ENCODE measurements at regions not wholly inside any gene's neighbourhood (a gene's known extent, or its start where the extent isn't known, plus 50 kb on each side); places are given as distances from the start of the nearest gene placed in this dataset.

DNA sequence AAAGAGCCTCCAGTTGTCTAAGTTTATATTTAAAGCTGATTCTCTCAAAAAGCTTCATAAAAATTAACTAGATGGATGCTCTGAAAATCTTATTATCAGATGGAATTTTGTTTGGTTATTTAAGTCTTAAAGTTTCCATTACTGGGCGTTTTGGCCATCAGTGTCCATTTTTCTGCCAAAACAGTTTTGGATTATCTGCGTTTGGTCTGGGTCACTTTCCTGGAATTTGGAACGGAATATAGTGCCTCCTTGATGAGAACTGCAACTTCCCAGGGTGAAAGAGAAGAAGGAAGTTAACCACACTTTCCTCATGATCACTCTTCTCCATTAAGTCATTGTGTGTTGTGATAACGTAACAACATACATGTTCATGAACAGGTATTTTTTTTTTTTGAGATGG, 764.9 kb upstream of the AUTS2 start:
- no peaks in the 10 kb centered on the region for H3K9me1 ChIP-seq (ENCODE audit: insufficient read depth, low read length)
- H4K91ac ChIP-seq (ENCODE audit: insufficient read depth, low read depth, low read length): no peak overlapping the region
- no peak overlapping the region for H4K5ac ChIP-seq (ENCODE audit: low read depth, low read length)
- intact Hi-C loops (cut with micrococcal nuclease) (no loop called here), in situ Hi-C loops (cut with MboI; ENCODE audit: low sequenced_read_pairs) (no loop called here), dilution Hi-C loops (cut with HindIII; ENCODE audit: low sequenced_read_pairs, unreplicated experiment) (no loop called here)
- no peak overlapping the region for H3K4ac ChIP-seq (ENCODE audit: low read depth, low read length)
- no CpG with 5 or more reads among the region's 4 CpGs for WGBS, 2 experiments (ENCODE audit: extremely low coverage in 2 of 2, insufficient read length in 1 of 2)
- TF ChIP-seq CHD1 (IDR thresholded peaks at IDR 0.05; ENCODE audit: low read depth, low read length) (no peak), FOS (IDR thresholded peaks at IDR 0.05; ENCODE audit: low read depth, low read length) (no peak), NFE2L2 (IDR thresholded peaks at IDR 0.05; ENCODE audit: low read depth, low read length) (no peak), MAFK (IDR thresholded peaks at IDR 0.05; ENCODE audit: low read depth, low read length) (no peak), RFX5 (IDR thresholded peaks at IDR 0.05; ENCODE audit: low read depth, low read length) (no peak), MAZ (IDR thresholded peaks at IDR 0.05; ENCODE audit: borderline replicate concordance, low read depth, low read length) (no peak), RCOR1 (IDR thresholded peaks at IDR 0.05; ENCODE audit: insufficient replicate concordance, low read length) (no peak), BHLHE40 (IDR thresholded peaks at IDR 0.05; ENCODE audit: low read depth, low read length) (no peak), SMC3 (IDR thresholded peaks at IDR 0.05; ENCODE audit: low read depth, low read length) (no peak), RAD21 (IDR thresholded peaks at IDR 0.05; ENCODE audit: low read length) (no peak), CEBPB (IDR thresholded peaks at IDR 0.05; ENCODE audit: low read depth, low read length) (no peak), POLR2A (IDR thresholded peaks at IDR 0.05; ENCODE audit: low read depth, low read length) (no peak), MXI1 (IDR thresholded peaks at IDR 0.05; ENCODE audit: borderline replicate concordance, low read depth, low read length) (no peak)
- TF ChIP-seq, protein P1, sequence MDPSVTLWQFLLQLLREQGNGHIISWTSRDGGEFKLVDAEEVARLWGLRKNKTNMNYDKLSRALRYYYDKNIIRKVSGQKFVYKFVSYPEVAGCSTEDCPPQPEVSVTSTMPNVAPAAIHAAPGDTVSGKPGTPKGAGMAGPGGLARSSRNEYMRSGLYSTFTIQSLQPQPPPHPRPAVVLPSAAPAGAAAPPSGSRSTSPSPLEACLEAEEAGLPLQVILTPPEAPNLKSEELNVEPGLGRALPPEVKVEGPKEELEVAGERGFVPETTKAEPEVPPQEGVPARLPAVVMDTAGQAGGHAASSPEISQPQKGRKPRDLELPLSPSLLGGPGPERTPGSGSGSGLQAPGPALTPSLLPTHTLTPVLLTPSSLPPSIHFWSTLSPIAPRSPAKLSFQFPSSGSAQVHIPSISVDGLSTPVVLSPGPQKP (IDR thresholded peaks at IDR 0.05; ENCODE audit: borderline replicate concordance, low read depth, low read length): no peak
- TF ChIP-seq, protein P2, sequence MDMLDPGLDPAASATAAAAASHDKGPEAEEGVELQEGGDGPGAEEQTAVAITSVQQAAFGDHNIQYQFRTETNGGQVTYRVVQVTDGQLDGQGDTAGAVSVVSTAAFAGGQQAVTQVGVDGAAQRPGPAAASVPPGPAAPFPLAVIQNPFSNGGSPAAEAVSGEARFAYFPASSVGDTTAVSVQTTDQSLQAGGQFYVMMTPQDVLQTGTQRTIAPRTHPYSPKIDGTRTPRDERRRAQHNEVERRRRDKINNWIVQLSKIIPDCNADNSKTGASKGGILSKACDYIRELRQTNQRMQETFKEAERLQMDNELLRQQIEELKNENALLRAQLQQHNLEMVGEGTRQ (IDR thresholded peaks at IDR 0.05; ENCODE audit: low read depth, low read length): no peak
- TF ChIP-seq, protein P3, sequence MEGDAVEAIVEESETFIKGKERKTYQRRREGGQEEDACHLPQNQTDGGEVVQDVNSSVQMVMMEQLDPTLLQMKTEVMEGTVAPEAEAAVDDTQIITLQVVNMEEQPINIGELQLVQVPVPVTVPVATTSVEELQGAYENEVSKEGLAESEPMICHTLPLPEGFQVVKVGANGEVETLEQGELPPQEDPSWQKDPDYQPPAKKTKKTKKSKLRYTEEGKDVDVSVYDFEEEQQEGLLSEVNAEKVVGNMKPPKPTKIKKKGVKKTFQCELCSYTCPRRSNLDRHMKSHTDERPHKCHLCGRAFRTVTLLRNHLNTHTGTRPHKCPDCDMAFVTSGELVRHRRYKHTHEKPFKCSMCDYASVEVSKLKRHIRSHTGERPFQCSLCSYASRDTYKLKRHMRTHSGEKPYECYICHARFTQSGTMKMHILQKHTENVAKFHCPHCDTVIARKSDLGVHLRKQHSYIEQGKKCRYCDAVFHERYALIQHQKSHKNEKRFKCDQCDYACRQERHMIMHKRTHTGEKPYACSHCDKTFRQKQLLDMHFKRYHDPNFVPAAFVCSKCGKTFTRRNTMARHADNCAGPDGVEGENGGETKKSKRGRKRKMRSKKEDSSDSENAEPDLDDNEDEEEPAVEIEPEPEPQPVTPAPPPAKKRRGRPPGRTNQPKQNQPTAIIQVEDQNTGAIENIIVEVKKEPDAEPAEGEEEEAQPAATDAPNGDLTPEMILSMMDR (conservative IDR thresholded peaks at IDR 0.05; ENCODE audit: low read depth, low read length): no peak
- H2BK15ac ChIP-seq (ENCODE audit: low read depth, low read length): no peak overlapping the region
- H4K20me1 ChIP-seq (ENCODE audit: insufficient read depth, low read length): no peaks in the 10 kb centered on the region
- no peak overlapping the region for H3K4me3 ChIP-seq (ENCODE audit: insufficient read depth, low read depth, low read length)
- H4K8ac ChIP-seq (ENCODE audit: low read depth in 2 of 2, low read length in 2 of 2): no peak overlapping the region
- no peaks in the 10 kb centered on the region for H3K4me1 ChIP-seq (ENCODE audit: control insufficient read depth, insufficient read depth, low read length)
- no peak overlapping the region for H2BK120ac ChIP-seq (ENCODE audit: low read depth, low read length)
- no peak overlapping the region for H3K14ac ChIP-seq (replicated peaks; ENCODE audit: low read depth, low read length)
- H3K36me3 ChIP-seq (ENCODE audit: control insufficient read depth, insufficient read depth, low read length): no peaks in the 10 kb centered on the region
- no peak overlapping the region for H2BK20ac ChIP-seq (ENCODE audit: low read depth, low read length)
- CTCF ChIA-PET: no interaction called here
- H3K56ac ChIP-seq (ENCODE audit: extremely low read depth, insufficient read depth, low read length): no peak overlapping the region
- H3K23ac ChIP-seq (ENCODE audit: low read depth, low read length): no peak overlapping the region
- ATAC-seq (ENCODE audit: low read depth) (no peak), DNase-seq (no peak)
- peaks cover 3% of the 10 kb centered on the region; the same call in 1 of the 2 replicates for H3K9me3 ChIP-seq (ENCODE audit: control insufficient read depth, insufficient read depth, low read length)
- H3K9ac ChIP-seq (ENCODE audit: low read depth, low read length): no peak overlapping the region
- POLR2A ChIA-PET (ENCODE audit: unreplicated experiment): no interaction called here
- H2AK5ac ChIP-seq (ENCODE audit: low read depth, low read length): no peak overlapping the region
- no peaks in the 10 kb centered on the region for H3K27me3 ChIP-seq (ENCODE audit: control insufficient read depth, insufficient read depth, low read length)
- no peak overlapping the region for H2AK9ac ChIP-seq (replicated peaks; ENCODE audit: low read depth, low read length, poor library complexity)
- H3K4me2 ChIP-seq (ENCODE audit: low read depth, low read length): no peak overlapping the region
- no peak overlapping the region for H3K18ac ChIP-seq (ENCODE audit: low read depth, low read length)
- no peak overlapping the region for H2BK5ac ChIP-seq (ENCODE audit: low read depth, low read length, poor library complexity, severe bottlenecking)
- H3K79me1 ChIP-seq (ENCODE audit: low read depth in 1 of 2, low read length in 2 of 2): no peaks in the 10 kb centered on the region
- H3K27ac ChIP-seq (ENCODE audit: insufficient read depth, low read length): no peak overlapping the region
- BruUV-seq (replicated peaks): no TSS peak
- no peak overlapping the region for H2AFZ ChIP-seq (replicated peaks; ENCODE audit: low read length, poor library complexity)

All from IMR-90 (cell line).